22Rv1 (cell line): ENCODE measurements at regions not wholly inside any gene's neighbourhood (a gene's known extent, or its start where the extent isn't known, plus 50 kb on each side); places are given as distances from the start of the nearest gene placed in this dataset.
"Not testable (repeated sequence)": the region's sequence is repeated elsewhere in the genome, so short reads cannot be mapped to it uniquely, and the experiment has no call there.

Experiments
- H3K27ac ChIP-seq: fragments of 450-650 bp; 2 replicates; pipeline ENCODE4 v1.5.1; 2017
- CTCF ChIP-seq: fragments of 450-650 bp; IDR thresholded peaks from 2 replicates; pipeline ENCODE4 v1.5.1; 2017; ENCODE audit warnings: mild to moderate bottlenecking
- ZFX ChIP-seq: fragments of 450-650 bp; IDR thresholded peaks from 2 replicates; pipeline ENCODE4 v1.6.1; 2017; ENCODE audit warnings: antibody characterized with exemption, borderline replicate concordance

DNA sequence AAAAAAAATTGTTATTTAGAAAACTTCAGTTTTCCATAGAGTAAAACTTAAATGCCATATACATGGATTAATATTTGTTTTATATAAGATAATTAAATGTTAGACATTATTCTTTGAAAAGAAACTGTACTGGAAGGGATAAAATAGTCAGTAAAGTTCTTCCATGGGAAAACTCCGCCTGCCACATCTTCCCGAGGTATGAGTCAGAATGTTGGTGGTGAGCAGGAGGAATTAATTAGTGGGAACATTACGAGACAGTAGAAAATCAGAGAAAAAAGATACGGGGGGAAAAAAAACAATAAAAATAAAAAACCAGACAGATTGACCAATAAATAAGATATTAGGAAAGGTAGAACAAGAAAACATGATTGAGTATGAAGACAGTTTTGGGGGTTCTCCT lies 930.3 kb upstream of the C9orf72 start:
- no peak for TF ChIP-seq ZFX
- no peak for TF ChIP-seq CTCF
- no peak overlapping the region for H3K27ac ChIP-seq

GRCh38 chr9:28518439-28518838 lies 945.2 kb upstream of the C9orf72 start:
- no peak overlapping the region for H3K27ac ChIP-seq
- no peak for TF ChIP-seq ZFX
- no peak for TF ChIP-seq CTCF

DNA sequence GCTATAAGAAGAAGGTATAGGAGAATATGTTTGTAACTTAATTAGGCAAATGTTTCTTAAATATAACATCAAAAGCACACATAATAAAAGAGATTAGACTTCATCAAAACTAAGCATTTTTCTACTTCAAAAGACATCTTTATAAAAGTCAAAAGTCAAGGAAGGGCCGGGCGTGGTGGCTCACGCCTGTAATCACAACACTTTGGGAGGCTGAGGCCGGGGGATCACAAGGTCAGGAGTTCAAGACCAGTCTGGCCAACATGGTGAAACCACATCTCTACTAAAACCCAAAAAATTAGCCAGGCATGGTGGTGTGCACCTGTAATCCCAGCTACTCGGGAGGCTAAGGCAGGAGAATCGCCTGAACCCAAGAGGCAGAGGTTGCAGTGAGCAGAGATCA lies 951.0 kb upstream of the C9orf72 start:
- H3K27ac ChIP-seq, result not testable (repeated sequence)

DNA sequence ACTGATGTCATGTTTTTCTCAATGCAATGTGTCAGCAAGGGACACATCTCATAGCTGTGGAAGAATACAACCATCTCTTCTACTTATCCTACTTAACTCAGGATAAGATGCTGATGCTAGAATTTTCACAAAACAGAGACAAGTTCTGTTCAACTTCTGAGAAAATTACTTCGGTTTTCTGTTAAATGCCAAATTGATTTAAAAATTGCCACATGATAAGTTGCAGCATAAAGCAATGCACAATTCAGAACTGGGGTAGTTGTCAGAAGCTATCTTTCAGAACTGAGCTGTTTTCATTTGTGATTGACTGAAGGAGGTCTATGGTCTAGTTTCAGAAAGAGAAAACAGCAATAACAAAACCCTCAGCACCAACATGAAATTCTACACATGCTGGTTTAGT lies 954.8 kb upstream of the C9orf72 start:
- no peak overlapping the region for H3K27ac ChIP-seq
- no peak for TF ChIP-seq ZFX
- no peak for TF ChIP-seq CTCF

- TF ChIP-seq ZFX, result no peak
- TF ChIP-seq CTCF, result no peak
Measured at GRCh38 chr9:28538132-28538531, 964.9 kb upstream of the C9orf72 start.

DNA sequence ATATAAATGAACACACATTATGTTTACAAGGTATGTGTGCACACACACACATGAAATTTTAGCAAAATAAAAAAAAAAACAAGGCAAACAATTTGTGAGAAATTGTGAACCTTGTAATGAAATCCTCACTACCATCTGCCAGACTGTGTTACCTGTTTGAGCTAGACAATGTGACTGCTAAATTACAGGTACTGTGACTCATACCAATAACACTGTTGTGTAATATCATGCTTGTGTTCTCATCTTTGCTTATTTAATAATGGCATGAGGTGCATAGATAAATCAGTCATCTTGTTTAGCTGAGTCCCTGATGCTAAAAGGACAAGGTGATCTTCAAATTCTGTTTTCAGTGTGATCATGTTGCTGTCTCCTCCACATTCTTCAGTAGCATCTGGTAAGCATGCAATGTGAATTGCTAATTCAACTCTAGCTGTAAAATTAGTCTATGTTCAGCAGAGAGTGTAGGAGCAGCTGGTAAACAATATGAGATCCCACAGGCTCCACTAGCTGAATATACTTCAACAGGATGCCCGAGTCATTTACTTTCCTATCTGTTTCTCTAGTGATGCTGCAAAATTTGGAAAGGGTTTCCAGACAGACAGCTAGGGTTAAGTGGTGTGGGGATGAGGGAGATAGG lies 966.3 kb upstream of the C9orf72 start:
- H3K27ac ChIP-seq, result no peak overlapping the region
- TF ChIP-seq ZFX, result no peak
- TF ChIP-seq CTCF, result no peak

More at GRCh38 chr9:28538132-28538531, 964.9 kb upstream of the C9orf72 start:
- no peak overlapping the region for H3K27ac ChIP-seq

GRCh38 chr9:28542928-28543327 lies 969.6 kb upstream of the C9orf72 start:
- H3K27ac ChIP-seq, result no peak overlapping the region
- TF ChIP-seq ZFX (no peak), CTCF (no peak)

DNA sequence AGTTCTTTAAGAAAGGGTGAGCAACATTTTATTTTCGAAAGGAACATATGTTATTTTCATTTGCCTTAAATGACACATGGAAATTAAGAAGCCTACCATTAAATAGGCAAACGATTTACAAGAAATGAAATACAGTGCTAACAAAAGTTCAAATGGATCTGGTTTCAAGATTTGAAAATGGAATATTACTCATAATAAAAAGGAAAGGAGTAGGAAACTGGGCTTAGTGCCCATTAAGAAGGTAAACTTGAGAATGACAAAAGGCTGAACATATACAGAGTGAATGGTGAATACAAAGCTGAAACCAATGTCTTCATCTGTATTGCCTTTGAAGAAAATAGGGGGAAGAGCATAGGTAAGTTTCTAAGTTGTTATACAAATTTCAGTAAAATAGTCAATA lies 974.2 kb upstream of the C9orf72 start:
- TF ChIP-seq ZFX, result no peak

More for the DNA sequence above, 974.2 kb upstream of the C9orf72 start:
- H3K27ac ChIP-seq, result no peak overlapping the region
